ENCODE measurements at regions not wholly inside any gene's neighbourhood (a gene's known extent, or its start where the extent isn't known, plus 50 kb on each side); places are given as distances from the start of the nearest gene placed in this dataset.

DNA sequence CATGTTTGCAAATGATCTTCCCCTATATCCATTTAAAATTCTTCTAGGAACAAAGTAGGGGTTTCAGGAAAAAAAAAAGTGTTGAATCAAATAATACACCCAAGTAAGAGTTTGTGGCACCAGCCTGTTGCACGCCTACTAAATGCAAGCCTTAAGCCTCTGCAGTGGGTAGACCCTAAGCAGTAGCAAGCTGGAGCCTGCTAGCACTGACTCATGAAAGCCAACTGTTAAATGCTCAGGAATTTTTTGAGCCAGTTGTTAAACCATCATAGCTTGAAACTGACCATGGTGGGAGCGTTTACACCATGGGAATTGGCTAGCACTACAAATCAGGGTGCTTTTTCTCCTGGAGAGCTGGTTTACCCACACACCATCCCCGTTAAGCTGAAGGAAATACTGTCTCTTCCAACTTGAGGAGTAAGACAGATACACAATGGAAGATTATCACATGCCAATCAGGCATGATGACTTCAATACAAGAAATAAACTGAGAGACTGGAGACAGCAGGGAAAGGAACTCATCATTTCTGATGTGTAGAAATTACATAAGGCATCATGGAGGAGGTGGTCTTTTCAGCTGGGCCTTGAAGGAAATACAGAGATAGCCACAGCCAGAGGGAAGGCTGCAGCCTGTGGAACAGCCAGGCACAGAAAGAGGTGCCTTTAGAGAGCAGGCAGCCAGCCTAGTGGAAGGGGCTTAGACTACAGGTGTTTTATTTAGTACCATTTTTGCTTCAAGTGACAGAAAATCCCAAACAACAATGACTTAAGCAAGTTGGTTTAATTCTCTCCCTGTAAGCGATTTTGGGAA lies 110.8 kb downstream of the SNX5 start:
- H3K36me3 Mint-ChIP-seq (ENCODE audit: insufficient read depth): no peaks in the 10 kb centered on the region
- no peaks in the 10 kb centered on the region for H3K9me3 Mint-ChIP-seq (ENCODE audit: low read depth)

DNA sequence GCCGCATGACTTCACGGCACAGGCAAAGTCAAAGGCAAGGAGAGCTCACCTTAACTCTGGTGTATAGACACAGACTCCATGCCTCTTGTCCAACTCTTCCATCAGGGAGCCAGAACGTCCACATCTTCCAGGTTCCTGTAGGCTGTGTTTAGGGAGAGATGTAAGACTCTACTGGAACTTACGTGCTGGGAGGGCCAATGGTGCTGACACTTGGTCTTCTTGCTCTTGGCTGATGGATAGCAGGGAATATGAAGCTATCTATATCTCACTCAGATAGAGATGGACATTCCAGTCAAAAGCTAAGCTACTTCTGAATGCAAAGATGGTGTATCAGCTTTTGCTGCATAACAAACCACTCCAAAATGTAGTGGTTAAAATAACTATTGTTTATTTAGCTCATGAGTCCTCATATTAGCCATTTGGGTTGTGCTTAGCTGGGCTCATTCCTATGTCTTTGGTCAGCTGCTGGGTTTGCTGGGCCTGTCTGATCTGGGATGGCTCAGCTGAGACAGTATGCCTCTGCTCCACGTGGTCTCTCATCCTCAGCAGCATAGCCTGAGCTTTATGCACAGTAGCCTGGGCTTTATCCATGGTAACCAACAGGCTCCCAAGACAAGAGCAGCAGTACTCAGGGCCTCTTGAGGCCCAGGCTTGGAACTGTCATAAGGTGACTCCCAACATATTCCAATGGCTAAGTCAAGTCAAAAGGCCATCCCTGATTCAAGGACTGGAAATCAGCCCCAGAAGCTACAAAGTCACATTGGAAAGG lies 111.6 kb downstream of the SNX5 start:
- no peaks in the 10 kb centered on the region for H3K36me3 Mint-ChIP-seq (ENCODE audit: insufficient read depth)

More for the DNA sequence above, 110.8 kb downstream of the SNX5 start:
- TF ChIP-seq, protein P1, sequence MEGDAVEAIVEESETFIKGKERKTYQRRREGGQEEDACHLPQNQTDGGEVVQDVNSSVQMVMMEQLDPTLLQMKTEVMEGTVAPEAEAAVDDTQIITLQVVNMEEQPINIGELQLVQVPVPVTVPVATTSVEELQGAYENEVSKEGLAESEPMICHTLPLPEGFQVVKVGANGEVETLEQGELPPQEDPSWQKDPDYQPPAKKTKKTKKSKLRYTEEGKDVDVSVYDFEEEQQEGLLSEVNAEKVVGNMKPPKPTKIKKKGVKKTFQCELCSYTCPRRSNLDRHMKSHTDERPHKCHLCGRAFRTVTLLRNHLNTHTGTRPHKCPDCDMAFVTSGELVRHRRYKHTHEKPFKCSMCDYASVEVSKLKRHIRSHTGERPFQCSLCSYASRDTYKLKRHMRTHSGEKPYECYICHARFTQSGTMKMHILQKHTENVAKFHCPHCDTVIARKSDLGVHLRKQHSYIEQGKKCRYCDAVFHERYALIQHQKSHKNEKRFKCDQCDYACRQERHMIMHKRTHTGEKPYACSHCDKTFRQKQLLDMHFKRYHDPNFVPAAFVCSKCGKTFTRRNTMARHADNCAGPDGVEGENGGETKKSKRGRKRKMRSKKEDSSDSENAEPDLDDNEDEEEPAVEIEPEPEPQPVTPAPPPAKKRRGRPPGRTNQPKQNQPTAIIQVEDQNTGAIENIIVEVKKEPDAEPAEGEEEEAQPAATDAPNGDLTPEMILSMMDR (IDR thresholded peaks at IDR 0.05; ENCODE audit: unreplicated experiment): no peak
- no peak for DNase-seq (ENCODE audit: low spot score, unreplicated experiment)
- no peak overlapping the region for H3K4me3 Mint-ChIP-seq (ENCODE audit: low read depth)
- peaks cover 17% of the 10 kb centered on the region for H3K27me3 Mint-ChIP-seq
- H3K4me1 Mint-ChIP-seq (ENCODE audit: low read depth): peaks cover 25% of the 10 kb centered on the region
- no peak overlapping the region for H3K27ac Mint-ChIP-seq

DNA sequence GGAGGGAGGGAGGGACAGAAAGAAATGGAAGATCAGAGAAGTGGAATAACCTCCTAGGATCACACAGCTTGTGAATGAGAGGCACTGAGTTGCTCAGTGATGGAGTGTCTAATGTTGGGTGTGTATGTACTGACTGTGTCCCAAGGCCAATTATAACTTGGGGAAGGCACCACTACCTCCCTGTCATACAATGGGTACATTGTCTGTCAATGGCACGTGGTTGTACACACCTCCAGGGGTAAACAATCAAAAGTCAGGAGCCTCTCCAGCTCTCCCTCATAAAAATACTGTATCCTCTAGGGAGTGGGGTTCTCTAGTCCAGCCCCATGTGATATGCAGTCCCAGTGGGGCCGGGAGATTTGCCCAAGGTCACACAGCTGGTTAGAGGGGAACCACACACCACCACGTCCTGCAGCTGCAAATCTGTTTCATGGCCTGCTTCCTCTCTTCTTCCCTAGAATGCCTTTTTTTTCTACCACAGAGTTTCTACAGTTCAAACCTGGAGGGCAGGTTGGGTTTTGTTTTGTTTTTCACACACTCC lies 112.5 kb downstream of the SNX5 start:
- Mint-ChIP-seq H3K4me3 (ENCODE audit: low read depth) (no peak overlapping the region), H3K9me3 (ENCODE audit: low read depth) (no peaks in the 10 kb centered on the region), H3K27ac (no peak overlapping the region), H3K4me1 (ENCODE audit: low read depth) (peaks cover 20% of the 10 kb centered on the region), H3K36me3 (ENCODE audit: insufficient read depth) (no peaks in the 10 kb centered on the region), H3K27me3 (peaks cover 5% of the 10 kb centered on the region)
- TF ChIP-seq, protein P1 (IDR thresholded peaks at IDR 0.05; ENCODE audit: unreplicated experiment): no peak
- no peak for DNase-seq (ENCODE audit: low spot score, unreplicated experiment)

More for the DNA sequence above, 111.6 kb downstream of the SNX5 start:
- Mint-ChIP-seq H3K4me3 (ENCODE audit: low read depth) (no peak overlapping the region), H3K4me1 (ENCODE audit: low read depth) (peaks cover 21% of the 10 kb centered on the region), H3K27me3 (peaks cover 10% of the 10 kb centered on the region), H3K27ac (no peak overlapping the region), H3K9me3 (ENCODE audit: low read depth) (no peaks in the 10 kb centered on the region)
- TF ChIP-seq, protein P1 (IDR thresholded peaks at IDR 0.05; ENCODE audit: unreplicated experiment): no peak
- DNase-seq (ENCODE audit: low spot score, unreplicated experiment): no peak

DNA sequence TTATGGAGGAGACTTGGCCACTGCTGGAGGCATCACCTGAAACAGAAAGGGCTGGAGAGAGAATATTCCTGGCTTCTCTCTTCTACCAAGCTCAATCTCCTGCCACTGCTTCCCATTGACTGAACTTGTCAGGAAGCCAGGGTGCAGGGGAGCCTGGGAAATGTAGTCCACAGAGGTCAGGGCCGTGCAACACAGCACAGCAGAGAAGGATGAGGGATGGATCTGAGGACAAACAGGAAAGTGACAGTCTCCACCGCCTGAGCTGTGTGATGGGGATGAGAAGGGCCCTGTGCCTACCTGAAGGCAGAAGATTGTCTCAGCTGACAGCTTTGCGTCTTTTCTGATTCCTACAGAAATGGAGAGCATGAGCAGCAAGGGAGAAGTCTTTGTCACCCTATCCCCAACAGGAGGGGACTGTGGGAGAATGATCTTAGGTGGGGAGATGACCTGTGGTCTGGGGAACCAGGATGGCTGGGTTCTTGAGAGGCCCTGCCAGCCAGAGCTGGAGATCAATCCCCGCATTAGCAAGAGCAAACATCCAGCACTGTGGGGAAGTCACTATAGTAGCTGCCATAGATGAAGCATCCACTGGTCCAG lies 114.2 kb downstream of the SNX5 start:
- TF ChIP-seq, protein P1 (IDR thresholded peaks at IDR 0.05; ENCODE audit: unreplicated experiment): no peak
- no peaks in the 10 kb centered on the region for H3K36me3 Mint-ChIP-seq (ENCODE audit: insufficient read depth)
- DNase-seq (ENCODE audit: low spot score, unreplicated experiment): no peak
- H3K27me3 Mint-ChIP-seq: no peaks in the 10 kb centered on the region
- H3K4me1 Mint-ChIP-seq (ENCODE audit: low read depth): peaks cover 18% of the 10 kb centered on the region
- no peak overlapping the region for H3K4me3 Mint-ChIP-seq (ENCODE audit: low read depth)
- no peaks in the 10 kb centered on the region for H3K9me3 Mint-ChIP-seq (ENCODE audit: low read depth)
- H3K27ac Mint-ChIP-seq: peak overlapping the region; percentile 1

DNA sequence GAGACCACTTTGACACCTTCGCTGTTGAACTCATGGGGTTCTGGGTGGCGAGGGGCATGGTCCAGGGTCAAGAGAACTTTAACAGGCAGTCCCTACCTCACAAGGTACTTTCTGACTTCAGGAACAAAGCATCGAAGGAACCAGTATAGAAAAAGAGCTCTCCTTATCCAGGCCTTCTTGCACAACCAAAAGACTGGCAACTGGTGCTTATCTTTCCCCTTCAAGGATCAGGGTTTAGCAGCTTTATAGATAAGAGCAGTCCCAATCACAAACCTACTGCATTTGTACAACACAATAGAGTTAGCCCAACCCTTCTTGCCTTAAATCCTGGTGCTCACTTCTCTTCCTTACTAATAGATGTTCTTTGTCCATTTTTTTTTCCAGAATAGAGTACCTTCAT lies 116.3 kb downstream of the SNX5 start:
- H3K4me1 Mint-ChIP-seq (ENCODE audit: low read depth): peaks cover 11% of the 10 kb centered on the region
- no peaks in the 10 kb centered on the region for H3K9me3 Mint-ChIP-seq (ENCODE audit: low read depth)
- TF ChIP-seq, protein P1 (IDR thresholded peaks at IDR 0.05; ENCODE audit: unreplicated experiment): no peak
- no peaks in the 10 kb centered on the region for H3K27me3 Mint-ChIP-seq
- no peak overlapping the region for H3K27ac Mint-ChIP-seq
- no peak overlapping the region for H3K4me3 Mint-ChIP-seq (ENCODE audit: low read depth)
- DNase-seq (ENCODE audit: low spot score, unreplicated experiment): no peak
- H3K36me3 Mint-ChIP-seq (ENCODE audit: insufficient read depth): no peaks in the 10 kb centered on the region
